ENCODE measurements at regions not wholly inside any gene's neighbourhood (a gene's known extent, or its start where the extent isn't known, plus 50 kb on each side); places are given as distances from the start of the nearest gene placed in this dataset.

DNA sequence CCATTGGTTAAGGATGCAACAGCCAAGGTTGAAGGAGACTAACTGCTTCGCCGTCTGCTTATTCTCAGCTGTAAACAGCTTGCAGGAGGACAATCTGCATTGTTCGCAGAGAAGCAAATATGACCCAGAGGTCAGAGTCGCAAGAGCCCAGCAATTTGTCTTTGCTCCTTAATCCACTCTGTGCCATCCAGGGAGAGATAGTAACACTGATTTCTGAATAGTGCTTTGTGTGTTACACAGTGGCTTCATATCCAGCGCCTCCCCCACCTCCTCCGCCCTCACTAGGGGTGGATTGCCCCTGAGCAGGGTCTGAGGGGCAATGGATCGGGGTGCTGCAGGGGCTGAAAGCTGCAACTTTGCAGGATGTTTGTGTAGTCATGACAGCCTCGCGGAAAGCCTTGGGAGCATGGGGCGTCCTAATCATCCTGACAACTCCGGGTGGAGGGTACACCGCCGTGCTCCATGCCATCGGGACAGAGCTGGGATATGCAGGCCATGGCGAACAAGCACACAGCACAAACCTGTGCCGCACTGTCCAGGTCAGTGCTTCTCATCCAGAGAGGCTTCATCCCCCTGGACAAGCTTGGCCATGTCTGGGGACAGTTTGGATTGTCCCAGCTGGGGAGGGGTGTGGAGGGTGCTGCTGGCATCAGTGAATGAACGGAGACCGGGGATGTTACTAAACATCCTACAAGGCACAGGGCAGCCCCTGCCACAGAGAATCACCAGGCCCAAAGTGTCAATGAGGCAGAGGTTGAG is 103.1 kb upstream of the INSIG1 start:
- Mint-ChIP-seq H3K27ac (no peak overlapping the region), H3K36me3 (peaks cover 7% of the 10 kb centered on the region), H3K4me1 (ENCODE audit: low read depth) (peaks cover 43% of the 10 kb centered on the region), H3K4me3 (no peak overlapping the region), H3K9me3 (peaks cover 18% of the 10 kb centered on the region), H3K27me3 (peaks cover 4% of the 10 kb centered on the region)
- intact Hi-C loops (cut with micrococcal nuclease): no loop called here
- ChIA-PET CTCF (interaction anchor here (3.9 kb wide), 1 partner anchor 150 kb away, joined by 18 read pairs; no protein-coding TSS in a partner anchor), POLR2A (no interaction called here)
- DNase-seq: no peak

DNA sequence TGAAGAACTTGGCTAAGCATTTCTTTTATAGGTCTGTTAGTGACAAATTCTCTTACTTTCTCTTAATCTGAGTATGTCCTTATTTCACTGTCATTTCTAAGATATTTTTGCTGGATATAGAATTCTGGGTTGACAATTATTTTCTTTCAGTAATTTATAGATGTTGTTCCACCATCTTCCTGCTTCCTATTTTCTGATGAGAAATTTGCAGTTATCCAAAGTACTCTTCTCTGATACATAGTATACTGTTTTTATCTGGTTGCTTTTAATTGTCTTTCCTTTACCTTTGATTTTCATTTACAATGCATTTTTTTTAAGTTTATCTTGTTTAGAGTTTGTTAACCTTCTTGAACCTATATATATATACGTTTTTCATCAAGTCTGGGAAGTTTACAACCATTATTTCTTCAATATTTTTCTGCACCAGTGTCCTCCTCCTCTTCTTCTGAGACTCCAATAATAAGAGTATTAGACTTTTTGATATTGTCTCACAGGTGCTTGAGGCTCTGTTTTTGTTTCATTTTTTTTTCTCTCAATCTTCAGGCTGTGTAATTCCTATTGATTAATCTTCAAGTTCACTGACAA is 101.6 kb upstream of the INSIG1 start:
- no peak for DNase-seq
- CTCF ChIA-PET: interaction anchor here (1.4 kb wide), 1 partner anchor 149 kb away, joined by 5 read pairs; no protein-coding TSS in a partner anchor
- no peak overlapping the region for H3K27ac Mint-ChIP-seq
- H3K36me3 Mint-ChIP-seq: peaks cover 7% of the 10 kb centered on the region
- POLR2A ChIA-PET: interaction anchor here (1.1 kb wide), 1 partner anchor 9 kb away, joined by 5 read pairs; no protein-coding TSS in a partner anchor
- intact Hi-C loops (cut with micrococcal nuclease): no loop called here
- H3K27me3 Mint-ChIP-seq: peaks cover 2% of the 10 kb centered on the region
- peaks cover 47% of the 10 kb centered on the region for H3K4me1 Mint-ChIP-seq (ENCODE audit: low read depth)
- no peak overlapping the region for H3K4me3 Mint-ChIP-seq
- peaks cover 18% of the 10 kb centered on the region for H3K9me3 Mint-ChIP-seq

- intact Hi-C loops (cut with micrococcal nuclease): no loop called here
- Mint-ChIP-seq H3K36me3 (peaks cover 7% of the 10 kb centered on the region), H3K27me3 (no peaks in the 10 kb centered on the region), H3K27ac (peak overlapping the region; percentile 77), H3K4me1 (ENCODE audit: low read depth) (peaks cover 33% of the 10 kb centered on the region), H3K9me3 (peaks cover 18% of the 10 kb centered on the region), H3K4me3 (peak overlapping the region; percentile 23)
- ChIA-PET POLR2A (interaction anchor here (0.7 to 1.3 kb wide), 4 partner anchors 8 to 100 kb away, joined by 3 to 7 read pairs (median 4); partner anchors contain the start of gene INSIG1), CTCF (interaction anchor here (0.6 to 1.4 kb wide), 4 partner anchors 19 to 270 kb away, joined by 3 to 9 read pairs (median 6); partner anchors contain the start of gene INSIG1)
- no peak for DNase-seq
These were observed 99.3 kb upstream of the INSIG1 start for GRCh38 chr7:155198196-155198892.

GRCh38 chr7:155198901-155199845 is 98.5 kb upstream of the INSIG1 start:
- ChIA-PET POLR2A (interaction anchor here (1.0 to 1.3 kb wide), 3 partner anchors 9 to 100 kb away, joined by 3 to 7 read pairs (median 5); partner anchors contain the start of gene INSIG1), CTCF (interaction anchor here (0.6 to 1.4 kb wide), 4 partner anchors 18 to 271 kb away, joined by 3 to 9 read pairs (median 6); partner anchors contain the start of gene INSIG1)
- Mint-ChIP-seq H3K36me3 (peaks cover 7% of the 10 kb centered on the region), H3K27me3 (no peaks in the 10 kb centered on the region), H3K4me1 (ENCODE audit: low read depth) (peaks cover 33% of the 10 kb centered on the region), H3K4me3 (no peak overlapping the region), H3K9me3 (peaks cover 18% of the 10 kb centered on the region), H3K27ac (peak overlapping the region; percentile 77)
- intact Hi-C loops (cut with micrococcal nuclease): no loop called here
- DNase-seq: peak; percentile 82

GRCh38 chr7:155201325-155202087 is 96.2 kb upstream of the INSIG1 start:
- POLR2A ChIA-PET: interaction anchor here (1.1 kb wide), 1 partner anchor 97 kb away, joined by 4 read pairs; no protein-coding TSS in a partner anchor

DNA sequence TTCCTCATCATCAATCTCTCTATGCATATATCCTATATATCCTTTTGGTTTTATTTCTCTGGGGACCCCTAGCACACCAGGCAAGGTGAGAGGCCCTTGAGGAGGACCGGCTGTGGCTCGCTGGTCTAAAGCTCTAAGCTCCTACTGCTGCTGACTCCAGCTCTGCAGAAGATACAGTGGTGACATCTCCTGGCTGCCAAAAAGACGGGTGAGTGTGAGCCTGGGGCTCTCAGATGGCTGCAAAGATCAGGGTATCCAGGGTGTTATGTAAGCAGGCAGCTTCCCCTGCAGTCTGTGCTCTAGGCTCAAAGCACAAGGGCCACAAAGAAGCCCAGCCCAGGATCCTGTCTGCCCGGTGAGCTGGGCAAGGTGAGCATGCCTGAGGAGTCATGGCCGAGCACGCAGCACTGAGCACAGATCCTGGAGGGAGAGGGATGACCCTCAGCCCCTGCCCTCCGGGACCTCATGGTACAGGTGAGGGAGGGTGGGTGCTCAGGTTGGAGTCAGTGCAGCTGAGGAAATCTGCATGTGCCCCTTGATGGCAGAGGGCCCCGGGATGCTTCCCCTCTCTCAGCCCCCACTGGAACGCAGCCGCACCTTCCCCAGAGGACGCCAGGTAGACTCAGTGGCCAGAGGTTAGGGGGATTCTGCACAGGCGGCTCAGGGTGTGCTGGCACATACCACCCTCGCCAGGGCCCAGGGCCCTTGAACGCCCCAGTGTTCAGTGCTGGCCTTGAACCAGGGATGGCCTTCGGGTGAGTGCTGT is 95.4 kb upstream of the INSIG1 start:
- peaks cover 2% of the 10 kb centered on the region for H3K36me3 Mint-ChIP-seq
- DNase-seq: no peak
- H3K27ac Mint-ChIP-seq: peak overlapping the region; percentile 44
- ChIA-PET POLR2A (interaction anchor here (0.7 to 1.1 kb wide), 2 partner anchors 95 to 96 kb away, joined by 3 to 4 read pairs; partner anchors contain the start of gene INSIG1), CTCF (no interaction called here)
- no peak overlapping the region for H3K4me3 Mint-ChIP-seq
- peaks cover 56% of the 10 kb centered on the region for H3K4me1 Mint-ChIP-seq (ENCODE audit: low read depth)
- intact Hi-C loops (cut with micrococcal nuclease): no loop called here
- no peaks in the 10 kb centered on the region for H3K27me3 Mint-ChIP-seq
- peaks cover 3% of the 10 kb centered on the region for H3K9me3 Mint-ChIP-seq

More at GRCh38 chr7:155201325-155202087, 96.2 kb upstream of the INSIG1 start:
- intact Hi-C loops (cut with micrococcal nuclease): no loop called here
- DNase-seq: no peak
- no peak overlapping the region for H3K4me3 Mint-ChIP-seq
- H3K9me3 Mint-ChIP-seq: peaks cover 10% of the 10 kb centered on the region
- H3K4me1 Mint-ChIP-seq (ENCODE audit: low read depth): peaks cover 51% of the 10 kb centered on the region
- H3K27me3 Mint-ChIP-seq: no peaks in the 10 kb centered on the region
- H3K36me3 Mint-ChIP-seq: peaks cover 4% of the 10 kb centered on the region
- H3K27ac Mint-ChIP-seq: no peak overlapping the region
- CTCF ChIA-PET: no interaction called here

DNA sequence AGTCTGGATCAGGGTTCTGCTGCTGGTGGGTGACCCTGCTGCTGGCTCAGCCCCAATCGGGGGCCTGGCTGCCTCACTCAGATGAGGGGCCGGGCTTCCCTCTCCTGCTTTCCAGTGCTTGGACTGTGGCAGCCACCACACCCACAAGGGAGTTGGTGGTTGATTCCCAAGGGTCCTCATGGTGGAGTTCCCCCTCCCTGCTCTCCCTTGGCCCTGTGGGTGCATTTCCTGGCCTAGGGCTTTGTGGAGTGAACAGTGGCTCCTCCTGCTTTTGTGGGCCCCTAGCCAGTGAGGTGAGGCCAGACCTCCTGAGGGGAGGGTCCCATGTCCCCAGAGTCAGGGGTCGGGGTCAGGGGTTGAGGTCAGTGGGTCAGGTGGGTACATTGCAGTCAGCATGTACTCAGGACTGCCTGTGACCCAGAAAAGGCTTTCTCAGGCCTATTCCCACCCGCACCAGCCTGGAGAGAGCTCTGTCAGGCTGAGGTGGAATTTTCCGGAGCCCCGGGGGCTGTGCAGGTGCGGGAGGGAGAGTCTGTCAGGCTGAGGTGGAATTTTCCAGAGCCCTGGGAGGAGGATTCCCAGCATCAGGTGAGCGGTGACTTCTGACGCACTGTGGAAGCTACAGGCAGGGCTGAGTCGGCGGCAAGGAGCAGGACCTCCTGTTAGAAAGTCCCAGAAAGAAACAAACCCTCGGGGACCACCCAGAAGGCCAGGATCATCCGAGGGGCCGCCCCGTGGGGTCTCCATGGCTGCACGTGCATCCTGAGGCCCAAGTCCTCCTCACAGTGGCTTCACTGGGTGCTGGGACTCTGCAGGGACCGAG is 94.4 kb upstream of the INSIG1 start:
- CTCF ChIA-PET: interaction anchor here (0.9 kb wide), 1 partner anchor 12 kb away, joined by 3 read pairs; no protein-coding TSS in a partner anchor
- intact Hi-C loops (cut with micrococcal nuclease): no loop called here
- H3K4me1 Mint-ChIP-seq (ENCODE audit: low read depth): peaks cover 53% of the 10 kb centered on the region
- no peak for DNase-seq
- H3K36me3 Mint-ChIP-seq: peaks cover 3% of the 10 kb centered on the region
- peaks cover 5% of the 10 kb centered on the region for H3K9me3 Mint-ChIP-seq
- POLR2A ChIA-PET: interaction anchor here (4.5 kb wide), 1 partner anchor 94 kb away, joined by 111 read pairs; the partner anchor contains the start of gene INSIG1
- H3K4me3 Mint-ChIP-seq: no peak overlapping the region
- H3K27me3 Mint-ChIP-seq: no peaks in the 10 kb centered on the region
- H3K27ac Mint-ChIP-seq: peak overlapping the region; percentile 50

GRCh38 chr7:155203882-155204691 is 93.6 kb upstream of the INSIG1 start:
- intact Hi-C loops (cut with micrococcal nuclease): no loop called here
- H3K4me3 Mint-ChIP-seq: no peak overlapping the region
- peaks cover 3% of the 10 kb centered on the region for H3K36me3 Mint-ChIP-seq
- H3K27me3 Mint-ChIP-seq: no peaks in the 10 kb centered on the region
- ChIA-PET POLR2A (interaction anchor here (0.8 to 4.5 kb wide), 2 partner anchors 94 to 197 kb away, joined by 3 to 111 read pairs; partner anchors contain the start of gene INSIG1), CTCF (interaction anchor here (0.9 to 3.2 kb wide), 5 partner anchors 13 to 276 kb away, joined by 3 to 28 read pairs (median 20); partner anchors contain the start of gene INSIG1)
- H3K27ac Mint-ChIP-seq: peak overlapping the region; percentile 100
- H3K9me3 Mint-ChIP-seq: peaks cover 5% of the 10 kb centered on the region
- peaks cover 50% of the 10 kb centered on the region for H3K4me1 Mint-ChIP-seq (ENCODE audit: low read depth)
- DNase-seq: no peak
